Stimulated activated naive CD4-positive, alpha-beta T cell (primary cell): ENCODE measurements at regions not wholly inside any gene's neighbourhood (a gene's known extent, or its start where the extent isn't known, plus 50 kb on each side); places are given as distances from the start of the nearest gene placed in this dataset.
A peak's percentile ranks its signal among the peaks of the same experiment; 100 is the strongest.

Experiments
- DNase-seq, 6 experiments: peaks; one replicate each; lab custom pipeline; 2025; lab: John Stamatoyannopoulos, UW

DNA sequence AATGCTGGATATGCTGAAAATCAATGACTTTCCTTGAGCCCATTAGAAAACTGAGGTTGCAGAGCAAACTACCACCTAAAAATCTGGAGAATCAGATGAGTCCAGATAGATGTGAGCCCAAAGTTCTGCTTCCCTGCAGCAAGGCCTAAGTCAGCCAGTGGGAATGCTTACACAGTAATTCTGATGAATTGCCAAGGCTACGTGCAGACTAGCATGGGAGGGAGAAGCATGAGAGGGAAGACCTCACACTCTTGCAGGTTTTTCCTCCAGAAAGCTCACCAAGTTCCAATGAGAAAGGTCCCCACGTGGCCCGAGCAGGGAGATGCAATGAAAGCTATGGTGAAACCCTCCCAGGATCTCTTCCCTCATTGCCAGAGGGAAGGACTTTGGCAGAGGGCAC, 104.8 kb upstream of the SIRPA start:
- no peak for DNase-seq

DNA sequence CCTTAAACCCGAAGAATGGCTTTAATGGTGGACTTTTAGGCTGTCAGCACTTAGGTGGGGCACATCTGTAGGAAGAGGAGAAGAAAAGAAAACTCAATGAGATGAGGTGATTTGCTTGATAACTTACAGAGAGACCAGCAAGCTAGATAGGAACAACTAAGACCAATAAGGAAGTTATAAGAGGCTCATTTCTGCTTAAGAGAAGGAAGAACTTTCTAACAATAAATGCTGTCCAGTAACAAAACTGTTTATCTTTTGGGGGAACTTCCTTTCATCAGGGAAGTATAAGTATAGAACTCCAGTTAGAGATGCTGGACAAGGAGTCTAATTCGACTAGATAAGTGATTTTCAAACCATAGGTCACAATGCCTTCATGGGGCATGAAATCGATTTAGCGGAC, 107.2 kb upstream of the SIRPA start:
- DNase-seq = no peak

DNA sequence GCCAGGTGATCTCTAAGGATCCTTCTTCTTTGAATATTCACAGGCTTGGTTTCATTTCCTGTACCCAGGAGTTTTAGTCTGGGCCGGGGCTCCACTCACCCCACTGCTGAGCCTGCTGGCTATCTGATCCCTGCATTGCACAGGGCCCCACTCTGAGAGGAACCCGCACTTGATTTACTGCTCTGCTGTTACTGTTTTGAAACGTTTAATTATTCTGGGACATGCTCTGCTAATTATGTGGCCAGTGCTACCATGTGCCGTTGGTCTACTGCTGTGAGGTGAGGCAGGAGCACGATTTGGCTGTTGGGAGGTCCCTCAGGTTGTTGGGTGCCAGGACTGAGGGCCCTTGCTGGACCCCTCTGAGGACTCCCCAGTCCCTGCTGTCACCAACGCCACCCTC, 108.7 kb upstream of the SIRPA start:
- DNase-seq = no peak

DNA sequence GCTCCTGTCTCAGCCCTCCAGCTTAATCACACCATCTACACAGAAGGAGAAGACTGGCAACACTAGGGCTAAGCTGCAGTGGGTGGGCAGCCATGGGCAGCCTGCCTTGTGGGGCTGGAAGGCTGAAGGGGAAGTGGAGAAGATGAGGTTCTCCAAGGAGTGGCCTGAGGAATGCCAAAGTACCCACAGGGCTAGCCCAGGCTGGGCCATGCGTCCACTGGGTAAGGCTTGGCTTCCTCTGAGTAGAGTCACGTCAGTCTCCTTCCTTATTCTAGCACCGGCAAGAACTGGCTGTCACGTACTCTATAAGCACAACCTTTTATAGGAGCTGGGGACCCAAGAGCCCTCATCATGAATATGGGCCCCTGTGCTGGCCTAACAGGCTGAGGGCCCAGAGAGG, 110.6 kb upstream of the SIRPA start:
- no peak for DNase-seq

DNA sequence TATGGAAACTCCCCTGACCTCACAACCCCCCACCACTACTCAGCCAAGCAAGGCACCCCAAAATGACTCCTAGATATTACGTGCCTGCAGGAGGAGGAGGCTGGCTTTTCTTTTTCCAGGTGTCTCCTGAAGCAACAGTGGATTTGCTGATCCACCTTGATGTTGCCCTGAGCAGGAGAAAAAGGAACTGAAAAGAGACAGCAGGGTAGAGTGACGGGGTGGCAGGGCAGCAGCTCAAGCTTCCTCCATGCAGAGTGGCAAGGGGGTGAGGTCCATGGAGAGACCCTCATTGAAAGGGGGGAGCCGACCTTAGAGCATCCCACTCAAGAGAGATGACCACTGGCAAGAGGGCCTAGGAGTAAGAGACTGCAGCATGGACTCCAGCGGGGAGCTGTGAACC, 112.0 kb upstream of the SIRPA start:
- no peak for DNase-seq

DNA sequence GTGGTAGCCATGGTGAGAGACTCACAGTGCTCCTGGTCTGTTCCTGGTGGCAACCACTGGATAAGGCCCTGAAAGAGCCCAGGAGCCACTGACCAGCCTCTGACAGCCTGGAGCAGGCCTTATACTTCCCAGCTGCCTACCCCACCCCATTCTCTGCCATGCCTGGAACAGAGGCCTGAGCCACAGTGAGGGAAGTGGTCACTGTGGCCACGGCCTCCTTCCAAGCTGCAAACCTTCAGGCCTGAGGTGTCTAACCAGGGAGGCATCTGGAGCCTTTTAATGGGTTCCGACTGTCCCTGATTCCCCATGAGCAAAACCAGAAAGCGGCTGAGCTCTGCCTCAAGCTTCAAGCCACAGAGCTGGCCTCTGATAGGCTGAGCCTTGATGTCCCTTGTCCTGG, 113.0 kb upstream of the SIRPA start:
- no peak for DNase-seq

DNA sequence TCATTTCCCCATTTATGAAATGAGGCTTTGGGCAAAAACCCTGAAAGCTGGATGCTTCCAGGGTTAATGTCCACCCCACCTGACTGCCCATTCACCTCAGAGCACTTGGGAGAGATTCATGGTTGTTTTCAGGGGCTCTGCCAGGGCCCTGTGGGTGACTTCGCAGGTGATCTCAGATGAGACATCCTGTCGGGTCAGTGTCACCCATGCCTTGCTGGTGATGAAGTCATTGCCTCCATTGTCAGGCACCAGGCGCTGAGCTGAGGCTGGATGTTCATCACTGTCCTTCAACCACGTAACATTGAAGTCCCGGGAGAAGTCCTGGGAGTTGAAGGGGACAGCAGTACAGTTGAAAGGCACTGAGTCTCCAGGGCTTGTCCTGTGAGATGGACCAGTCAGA, 115.6 kb upstream of the SIRPA start:
- DNase-seq = no peak

DNA sequence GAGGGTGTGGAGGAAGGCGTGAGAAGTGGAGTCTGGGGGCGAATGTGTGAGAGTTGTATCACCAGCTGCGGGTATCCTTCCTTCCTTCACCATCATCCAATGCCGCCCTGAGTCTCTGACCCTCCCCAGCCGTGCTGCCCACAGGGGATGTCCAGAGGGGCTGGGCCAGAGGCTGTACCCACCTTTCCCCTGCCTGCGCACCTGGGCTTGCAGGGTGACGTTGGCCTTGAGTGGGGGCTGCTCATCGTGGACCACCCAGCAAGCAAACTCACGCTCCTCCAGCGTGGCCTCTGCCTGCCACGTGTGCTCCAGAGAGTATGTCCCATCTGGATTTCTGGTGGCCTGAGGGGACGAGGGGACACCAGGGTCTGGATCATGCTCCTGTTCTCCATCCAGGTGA, 116.9 kb upstream of the SIRPA start:
- DNase-seq = no peak

DNA sequence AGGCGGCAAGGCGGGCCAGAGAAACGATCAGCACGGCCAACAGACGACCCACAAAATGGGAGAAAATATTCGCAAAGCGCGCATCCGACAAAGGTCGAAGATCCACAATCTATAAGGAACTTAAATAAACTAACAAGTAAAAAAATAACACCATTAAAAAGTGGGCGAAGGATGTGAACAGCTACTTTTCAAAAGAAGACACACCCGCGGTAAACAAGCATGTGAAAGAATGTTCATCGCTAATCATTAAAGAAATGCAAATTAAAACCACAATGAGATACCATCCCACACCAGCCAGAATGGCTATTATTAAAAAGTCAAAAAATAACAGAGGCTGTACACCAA, 117.8 kb upstream of the SIRPA start:
- DNase-seq = no peak

DNA sequence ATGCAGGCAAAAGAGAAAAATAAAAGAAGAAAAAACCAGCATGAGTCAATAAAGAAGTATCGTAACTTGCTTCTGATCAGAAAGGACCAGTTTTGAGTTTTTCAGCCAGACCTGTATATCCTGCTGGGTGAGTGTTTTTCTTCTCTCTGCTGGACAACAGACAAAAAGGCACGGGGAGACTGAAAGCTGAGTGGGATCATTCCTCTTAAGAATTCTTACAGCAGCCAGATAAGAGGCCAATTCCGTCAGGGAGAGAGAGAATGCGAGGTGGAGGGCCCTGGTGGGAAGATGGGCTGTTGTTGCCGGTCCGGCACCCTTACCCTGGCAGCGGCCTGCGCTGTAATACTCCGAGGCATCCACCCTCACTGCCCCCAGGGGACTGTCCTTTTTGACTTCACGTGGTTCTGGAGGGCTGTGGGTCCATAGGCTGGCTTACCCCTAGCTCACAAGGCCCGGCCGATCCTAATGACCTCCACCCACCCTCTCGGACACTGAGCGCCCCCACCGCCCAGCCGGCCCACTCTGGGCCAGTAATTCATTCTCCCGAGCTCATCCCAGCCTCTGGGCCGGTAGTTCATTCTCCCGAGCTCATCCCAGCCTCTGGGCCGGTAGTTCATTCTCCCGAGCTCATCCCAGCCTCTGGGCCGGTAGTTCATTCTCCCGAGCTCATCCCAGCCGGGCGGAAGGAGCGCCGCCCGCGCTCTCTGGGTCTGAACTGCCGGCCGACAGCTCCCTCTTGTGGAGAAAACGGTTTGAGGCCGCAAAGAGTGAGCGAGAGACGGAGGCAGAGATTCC, 118.3 kb upstream of the SIRPA start:
- peak; percentile 51 to 82 (median 70) for DNase-seq

DNA sequence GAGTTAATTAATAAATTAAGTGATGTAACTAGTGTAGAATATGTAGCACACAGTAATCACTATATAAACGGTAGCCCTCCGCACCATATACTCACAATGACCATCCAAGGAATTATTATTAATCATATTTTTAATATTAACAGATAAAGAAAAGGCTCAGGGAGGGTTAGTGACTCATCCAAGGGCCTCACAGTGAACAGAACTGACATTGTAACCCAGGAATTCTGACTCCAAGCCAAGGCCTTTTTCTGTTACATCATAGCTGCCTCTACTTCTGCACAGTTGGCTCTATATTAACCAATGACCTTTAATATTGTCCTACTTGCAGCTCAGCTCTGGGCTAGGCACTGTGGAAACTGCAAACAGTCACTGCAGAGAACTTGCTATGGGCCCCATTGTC, 117.5 kb upstream of the SIRPG start:
- DNase-seq = no peak

DNA sequence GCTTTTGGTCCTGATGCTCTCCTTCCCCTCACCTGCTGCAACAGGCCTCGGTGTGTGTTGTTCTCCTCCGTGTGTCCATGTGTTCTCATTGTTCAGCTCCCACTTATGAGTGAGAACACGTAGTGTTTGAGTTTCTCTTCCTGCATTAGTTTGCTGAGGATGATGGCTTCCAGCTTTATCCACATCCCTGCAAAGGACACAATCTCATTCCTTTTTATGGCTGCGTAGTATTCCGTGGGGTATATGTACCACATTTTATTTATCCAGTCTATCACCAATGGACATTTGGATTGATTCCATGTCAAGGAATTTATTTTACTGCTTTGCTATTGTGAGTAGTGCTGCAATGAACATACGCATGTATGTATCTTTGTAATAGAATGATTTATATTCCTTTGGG, 116.9 kb upstream of the SIRPG start:
- no peak for DNase-seq

DNA sequence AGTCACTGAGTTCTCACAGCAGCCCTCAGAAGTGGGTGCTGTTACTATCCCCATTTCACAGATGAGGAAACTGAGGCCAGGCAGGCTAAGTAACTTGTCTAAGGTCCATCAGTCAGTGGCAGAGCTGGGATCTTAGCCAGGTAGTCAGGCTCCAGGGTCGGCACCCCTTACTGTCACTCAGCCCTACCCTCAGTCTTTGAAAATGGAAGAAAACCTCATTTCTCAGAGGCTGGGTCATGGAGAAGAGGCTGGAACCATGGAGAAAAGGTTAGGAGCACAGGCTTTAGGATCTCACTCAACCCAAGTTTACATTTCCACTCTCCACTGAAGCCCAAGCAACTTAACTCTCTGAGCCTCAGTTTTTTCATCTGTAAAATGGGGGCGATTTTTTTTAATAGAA, 116.2 kb upstream of the SIRPG start:
- DNase-seq = no peak

DNA sequence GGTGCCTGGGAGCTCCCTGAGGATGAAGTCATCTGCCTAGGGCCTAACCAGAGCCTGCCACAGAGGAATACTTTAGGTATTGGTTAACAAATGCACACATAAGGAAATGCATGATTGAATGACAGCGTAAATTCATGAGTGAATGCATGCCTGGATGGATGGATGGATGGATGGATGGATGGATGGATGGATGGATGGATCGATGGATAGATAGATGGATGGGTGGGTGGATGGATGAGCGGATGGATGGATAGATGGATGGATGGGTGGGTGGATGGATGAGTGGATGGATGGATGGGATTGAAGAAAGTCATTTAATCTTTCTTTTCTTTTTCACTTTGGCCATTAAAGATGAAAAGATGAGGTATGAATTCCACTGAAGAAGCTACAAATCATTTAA, 111.9 kb upstream of the SIRPG start:
- DNase-seq = no peak

DNA sequence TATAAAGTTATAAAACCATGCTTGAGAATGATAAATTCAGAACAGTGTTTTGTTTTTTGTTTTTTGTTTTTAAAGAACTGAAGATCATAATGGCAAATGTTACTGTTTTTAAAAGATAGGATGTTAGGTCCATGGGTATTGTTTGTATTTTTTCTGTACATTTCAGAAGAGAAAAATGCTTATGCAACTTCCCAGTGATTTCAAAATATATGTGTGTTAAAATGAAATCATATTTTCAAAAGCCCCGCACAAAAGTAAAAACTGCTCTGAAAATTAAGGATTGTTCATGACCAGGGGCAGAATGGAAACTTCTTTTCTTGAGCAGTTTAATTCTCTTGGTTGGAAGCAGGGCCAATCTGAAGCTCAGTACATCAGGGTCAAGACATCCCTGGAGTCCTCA, 109.2 kb upstream of the SIRPG start:
- DNase-seq = no peak

DNA sequence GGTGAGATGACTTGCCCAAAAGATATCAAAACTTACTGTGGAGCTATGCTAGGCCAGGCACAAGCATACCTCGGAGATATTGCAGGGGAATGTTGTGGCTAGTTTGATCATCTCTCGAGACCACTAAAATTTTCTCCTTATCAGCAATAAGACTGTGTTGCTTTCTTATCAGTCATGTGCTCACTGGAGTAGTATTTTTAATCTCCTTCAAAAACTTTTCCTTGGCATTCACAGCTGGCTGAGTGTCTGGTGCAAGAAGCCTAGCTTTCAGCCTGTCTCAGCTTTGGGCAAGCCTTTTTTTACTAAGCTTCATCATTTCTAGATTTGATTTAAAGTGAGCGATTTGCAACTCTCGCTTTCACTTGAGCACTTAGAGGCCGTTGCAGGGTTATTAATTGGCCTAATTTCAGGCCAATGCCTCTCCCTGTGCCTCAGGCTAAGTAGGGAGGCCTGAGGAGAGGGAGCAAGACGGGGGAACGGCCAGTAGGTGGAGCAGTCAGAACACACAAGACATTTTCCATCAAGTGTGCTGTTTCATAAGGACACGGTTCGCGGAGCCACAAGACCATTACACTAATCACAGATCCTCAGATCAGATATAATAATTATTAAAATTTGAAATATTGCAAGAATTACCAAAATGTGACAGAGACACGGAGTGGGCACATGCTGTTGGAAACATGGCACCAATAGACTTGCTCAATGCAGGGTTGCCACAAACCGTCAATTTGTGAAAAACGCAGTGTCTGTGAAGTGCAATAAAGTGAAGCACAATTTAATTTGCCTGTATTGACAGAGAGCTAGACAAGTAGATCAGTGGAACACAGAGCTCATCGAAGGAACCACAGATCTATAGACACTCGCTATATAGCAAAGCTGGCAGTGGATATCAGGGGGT, 106.8 kb upstream of the SIRPG start:
- DNase-seq = peak; percentile 2 to 64 (median 34)

DNA sequence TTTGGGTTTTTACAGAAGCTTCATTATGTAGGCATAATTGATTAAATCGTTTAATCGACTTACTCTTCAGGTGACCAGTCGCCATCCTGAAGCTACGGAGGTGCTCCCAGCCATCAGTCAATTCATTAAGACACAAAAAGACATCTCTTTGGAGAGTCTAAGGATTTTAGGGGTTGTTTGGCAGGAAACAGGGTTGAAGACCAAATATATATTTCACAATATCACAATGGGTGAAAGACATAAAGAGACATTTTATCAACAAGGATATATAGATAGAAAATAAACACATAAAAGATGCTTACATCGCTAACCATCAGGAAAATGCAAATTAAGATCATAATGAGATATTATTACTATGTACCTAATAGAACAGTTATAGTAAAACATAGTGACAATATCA, 104.0 kb upstream of the SIRPG start:
- DNase-seq = no peak

DNA sequence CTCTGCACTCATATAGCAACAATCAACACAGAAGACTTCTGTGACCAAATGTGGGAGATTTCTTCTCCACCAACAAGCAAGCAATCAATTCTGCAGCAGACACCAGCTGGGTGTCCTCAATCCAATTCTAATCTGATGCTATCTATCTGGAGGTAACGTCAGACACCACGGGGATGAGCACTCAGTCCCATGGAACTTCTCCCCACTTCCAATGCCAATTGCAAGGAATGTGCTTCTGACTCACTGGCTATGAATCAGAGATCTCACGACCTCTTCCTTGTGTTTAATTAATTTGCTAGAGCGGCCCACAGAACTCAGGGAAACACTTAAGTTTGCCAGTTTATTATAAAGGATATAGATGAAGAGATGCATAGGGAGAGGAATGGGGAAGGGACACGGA, 103.5 kb upstream of the SIRPG start:
- DNase-seq = no peak

DNA sequence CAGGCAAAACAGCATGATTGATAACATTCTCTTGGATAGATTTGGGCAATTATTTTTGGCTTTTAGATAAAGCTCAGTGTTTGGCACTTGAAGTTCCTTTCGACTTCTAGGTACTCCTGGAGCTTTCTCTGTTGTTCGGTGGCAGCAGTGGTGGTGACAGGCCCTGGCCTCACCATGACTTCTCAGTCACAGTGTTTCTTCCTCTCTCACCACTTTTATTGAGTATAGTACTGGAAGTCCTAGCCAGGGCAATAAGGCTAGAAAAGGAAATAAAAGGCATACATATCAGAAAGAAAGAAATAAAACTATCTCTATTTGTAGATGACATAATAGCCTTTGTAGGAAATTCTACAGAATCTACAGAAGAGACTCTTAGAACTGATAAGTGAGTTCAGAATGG, 101.2 kb upstream of the SIRPG start:
- no peak for DNase-seq

DNA sequence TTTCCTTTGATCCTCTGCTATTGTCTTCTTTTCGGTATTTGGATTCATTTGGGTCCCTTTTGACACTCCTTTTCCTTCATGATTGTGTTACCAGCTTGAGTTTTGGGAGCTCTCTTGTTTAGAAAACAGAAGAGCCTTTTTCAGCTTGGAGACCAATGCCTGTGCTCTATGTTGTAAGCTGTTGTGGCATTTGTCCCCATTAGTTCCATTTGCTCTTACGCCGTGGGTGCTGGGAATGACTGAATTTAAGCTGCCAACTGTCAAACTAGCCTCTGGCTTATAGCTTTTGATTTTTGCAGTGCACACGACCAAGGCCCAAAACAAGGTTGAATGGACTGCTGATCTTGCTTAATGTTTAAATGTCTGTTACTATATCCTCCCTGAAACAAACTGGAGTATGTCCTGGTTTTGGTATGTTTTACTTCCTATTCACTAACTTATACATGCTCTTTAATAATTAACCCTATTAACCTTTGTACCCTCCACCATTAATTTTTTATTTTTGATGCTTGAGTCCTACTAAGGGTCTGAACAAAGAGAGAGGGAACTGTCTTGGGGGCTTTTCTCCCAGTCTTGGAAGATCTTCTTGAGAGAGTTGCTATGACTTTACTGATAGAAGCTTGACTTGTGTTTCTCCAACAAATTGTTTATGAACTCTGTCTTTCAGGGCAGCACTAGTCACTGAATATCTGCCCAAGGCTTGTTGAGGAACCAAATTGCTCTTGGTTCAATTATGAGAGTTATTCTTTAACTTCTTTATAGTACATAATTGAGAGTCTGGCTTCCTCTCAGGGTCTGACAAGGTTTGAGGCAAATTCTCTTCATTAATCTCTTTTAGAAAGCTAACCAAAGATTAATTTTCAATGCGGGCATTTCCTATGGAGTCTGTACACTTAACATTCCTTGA, 100.3 kb upstream of the SIRPG start:
- DNase-seq = no peak

DNA sequence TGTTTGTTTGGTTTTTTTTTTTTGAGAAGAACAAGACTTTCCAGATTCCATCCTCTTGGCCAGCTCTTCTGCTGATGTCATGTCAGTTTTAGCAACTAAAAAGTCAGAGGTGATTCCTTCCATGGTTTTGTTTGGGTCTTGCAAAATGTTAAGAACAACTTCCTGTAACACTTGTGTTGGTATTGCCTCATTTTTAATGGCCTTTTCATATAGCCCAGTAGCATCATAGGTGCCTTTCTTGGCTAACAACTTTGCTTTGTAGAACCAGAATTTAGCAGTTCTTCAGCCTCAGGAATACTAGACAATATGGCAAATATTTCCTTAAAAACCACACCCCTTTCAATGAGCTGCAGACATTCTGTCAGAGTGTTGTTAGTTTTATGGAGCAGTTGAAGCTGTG, 99.5 kb upstream of the SIRPG start:
- DNase-seq = no peak

DNA sequence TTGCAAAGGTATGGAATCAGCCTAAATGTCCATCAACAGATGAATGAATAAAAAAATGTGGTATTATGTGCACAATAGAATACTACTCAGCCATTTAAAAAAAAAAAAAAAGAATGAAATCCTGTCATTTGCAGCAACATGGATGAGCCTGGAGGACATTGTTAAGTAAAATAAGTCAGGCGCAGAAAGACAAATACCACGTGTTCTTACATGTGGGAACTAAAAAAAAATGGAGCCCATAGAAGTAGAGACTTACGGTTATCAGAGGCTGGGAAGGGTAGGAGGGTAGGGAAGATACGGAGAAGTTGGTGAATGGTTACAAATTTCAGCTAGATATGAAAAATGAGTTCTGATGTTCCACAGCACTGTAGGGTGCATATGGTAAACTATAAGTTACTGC, 97.2 kb upstream of the SIRPG start:
- DNase-seq = no peak

DNA sequence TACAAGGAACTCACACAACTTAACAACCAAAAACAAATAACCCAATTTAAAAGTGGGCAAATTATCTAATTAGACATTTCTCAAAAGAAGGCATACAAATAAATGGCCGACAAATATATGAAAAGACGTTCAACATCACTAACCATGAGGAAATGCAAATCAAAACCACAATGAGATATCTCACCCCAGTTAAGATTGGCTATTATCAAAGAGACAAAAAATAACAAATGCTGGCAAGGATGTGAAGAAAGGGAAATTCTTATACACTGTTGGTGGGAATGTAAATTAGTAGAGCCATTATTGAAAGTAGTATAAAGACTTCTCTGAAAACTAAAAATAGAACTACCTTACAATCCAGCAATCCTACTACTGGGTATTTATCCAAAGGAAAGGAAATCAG, 96.7 kb upstream of the SIRPG start:
- no peak for DNase-seq
